NT2/D1 (cell line): ENCODE measurements at regions not wholly inside any gene's neighbourhood (a gene's known extent, or its start where the extent isn't known, plus 50 kb on each side); places are given as distances from the start of the nearest gene placed in this dataset.

Source experiments
- DNase-seq: peaks from one replicate; pipeline ENCODE4 v3.0.0-alpha.2; 2011; ENCODE audit warnings: low read depth, low spot score
- H3K27me3 ChIP-seq: 2 replicates; pipeline ENCODE4 v1.6.0; 2011; ENCODE audit warnings: mild to moderate bottlenecking; ENCODE audit not compliant: insufficient read length, insufficient read depth
- H3K36me3 ChIP-seq: 2 replicates; pipeline ENCODE4 v1.6.1; 2011; ENCODE audit warnings: mild to moderate bottlenecking, low read length, mixed read lengths; ENCODE audit not compliant: insufficient read depth, insufficient read length
- H3K4me1 ChIP-seq: 2 replicates; pipeline ENCODE4 v1.5.1; 2011; ENCODE audit not compliant: insufficient read depth, insufficient read length
- H3K4me3 ChIP-seq: 2 replicates; pipeline ENCODE4 v1.5.1; 2011; ENCODE audit warnings: low read depth; ENCODE audit not compliant: insufficient read length
- H3K9ac ChIP-seq: 2 replicates; pipeline ENCODE4 v1.6.0; 2011; ENCODE audit warnings: low read depth; ENCODE audit not compliant: insufficient read length
- H3K9me3 ChIP-seq: 2 replicates; pipeline ENCODE4 v1.5.1; 2011; ENCODE audit warnings: mild to moderate bottlenecking, low read length; ENCODE audit not compliant: insufficient read depth
- SUZ12 ChIP-seq: IDR thresholded peaks from 2 replicates; pipeline ENCODE4 v1.6.1; 2011; ENCODE audit not compliant: insufficient read length, insufficient read depth; ENCODE audit errors: extremely low read depth
- YY1 ChIP-seq: IDR thresholded peaks from 2 replicates; pipeline ENCODE4 v1.6.1; 2011; ENCODE audit not compliant: insufficient read length, insufficient read depth
- ZNF274 ChIP-seq: IDR thresholded peaks from 2 replicates; pipeline ENCODE4 v1.6.1; 2011; ENCODE audit warnings: mild to moderate bottlenecking, low read depth, low read length

DNA sequence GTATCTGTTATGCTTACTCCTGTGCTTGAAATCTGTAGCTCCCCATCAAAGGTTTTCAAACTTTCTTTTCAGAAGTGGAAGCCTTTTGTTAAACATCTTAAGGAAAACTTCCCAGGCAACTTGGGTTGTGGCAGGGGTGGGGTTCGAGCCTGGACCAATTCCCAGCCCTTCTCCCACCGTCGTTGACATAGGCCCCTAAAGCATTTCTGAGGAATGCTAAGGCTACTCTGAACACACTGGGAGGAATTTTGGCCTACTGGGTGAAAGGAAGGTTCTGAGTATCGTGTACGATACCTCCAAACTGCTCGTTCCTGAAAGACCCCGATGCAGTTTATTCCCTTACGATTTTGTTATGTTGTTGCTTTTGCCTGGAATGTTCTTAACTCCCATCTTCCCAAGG, 56.1 kb upstream of the PMFBP1 start:
- TF ChIP-seq SUZ12 (no peak), YY1 (no peak), ZNF274 (no peak)
- H3K27me3 ChIP-seq: no peaks in the 10 kb centered on the region
- peak; percentile 16 for DNase-seq
- no peak overlapping the region for H3K9ac ChIP-seq
- no peak overlapping the region for H3K4me3 ChIP-seq
- no peaks in the 10 kb centered on the region for H3K36me3 ChIP-seq
- H3K4me1 ChIP-seq: no peaks in the 10 kb centered on the region
- no peaks in the 10 kb centered on the region for H3K9me3 ChIP-seq

GRCh38 chr16:72226136-72226535, 54.2 kb upstream of the PMFBP1 start:
- Histone ChIP-seq H3K36me3 (no peaks in the 10 kb centered on the region), H3K9ac (no peak overlapping the region), H3K4me1 (no peaks in the 10 kb centered on the region), H3K4me3 (no peak overlapping the region), H3K9me3 (no peaks in the 10 kb centered on the region), H3K27me3 (no peaks in the 10 kb centered on the region)
- no peak for TF ChIP-seq YY1
- TF ChIP-seq SUZ12: no peak
- no peak for TF ChIP-seq ZNF274
- no peak for DNase-seq

GRCh38 chr16:72224260-72224768, 52.4 kb upstream of the PMFBP1 start:
- no peak for TF ChIP-seq SUZ12
- TF ChIP-seq ZNF274: no peak
- TF ChIP-seq YY1: no peak
- no peak for DNase-seq
- Histone ChIP-seq H3K4me1 (no peaks in the 10 kb centered on the region), H3K4me3 (no peak overlapping the region), H3K27me3 (no peaks in the 10 kb centered on the region), H3K9ac (no peak overlapping the region), H3K9me3 (no peaks in the 10 kb centered on the region), H3K36me3 (no peaks in the 10 kb centered on the region)

- H3K9ac ChIP-seq: no peak overlapping the region
- no peaks in the 10 kb centered on the region for H3K4me1 ChIP-seq
- H3K4me3 ChIP-seq: no peak overlapping the region
- TF ChIP-seq SUZ12 (no peak), YY1 (no peak), ZNF274 (no peak)
- no peaks in the 10 kb centered on the region for H3K27me3 ChIP-seq
- no peaks in the 10 kb centered on the region for H3K9me3 ChIP-seq
- H3K36me3 ChIP-seq: no peaks in the 10 kb centered on the region
- DNase-seq: no peak
Observed at GRCh38 chr16:72222503-72222902, 50.5 kb upstream of the PMFBP1 start.
